BE2C (cell line): ENCODE measurements at regions not wholly inside any gene's neighbourhood (a gene's known extent, or its start where the extent isn't known, plus 50 kb on each side); places are given as distances from the start of the nearest gene placed in this dataset.

Experiments used
- DNase-seq: peaks from one replicate; pipeline ENCODE4 v3.0.0-alpha.2; 2020
- H3K27me3 ChIP-seq: fragments of 250-450 bp; sonication (Bioruptor Pico); 2 replicates; pipeline ENCODE4 v1.5.1; 2020; ENCODE audit warnings: mild to moderate bottlenecking
- H3K36me3 ChIP-seq: fragments of 250-450 bp; sonication (Bioruptor Pico); 2 replicates; pipeline ENCODE4 v1.5.1; 2020; ENCODE audit warnings: mild to moderate bottlenecking
- H3K4me1 ChIP-seq: fragments of 250-450 bp; sonication (Bioruptor Pico); 2 replicates; pipeline ENCODE4 v1.5.1; 2020
- H3K4me3 ChIP-seq: 2 replicates; pipeline ENCODE4 v1.5.1; 2011; ENCODE audit warnings: low read depth, low read length
- H3K9me3 ChIP-seq: fragments of 250-450 bp; sonication (Bioruptor Pico); 2 replicates; pipeline ENCODE4 v1.5.1; 2020
- TF ChIP-seq, protein P1 (sequence below): IDR thresholded peaks from 2 replicates; pipeline ENCODE4 v1.5.1; 2012; ENCODE audit warnings: mild to moderate bottlenecking, low read depth, low read length

DNA sequence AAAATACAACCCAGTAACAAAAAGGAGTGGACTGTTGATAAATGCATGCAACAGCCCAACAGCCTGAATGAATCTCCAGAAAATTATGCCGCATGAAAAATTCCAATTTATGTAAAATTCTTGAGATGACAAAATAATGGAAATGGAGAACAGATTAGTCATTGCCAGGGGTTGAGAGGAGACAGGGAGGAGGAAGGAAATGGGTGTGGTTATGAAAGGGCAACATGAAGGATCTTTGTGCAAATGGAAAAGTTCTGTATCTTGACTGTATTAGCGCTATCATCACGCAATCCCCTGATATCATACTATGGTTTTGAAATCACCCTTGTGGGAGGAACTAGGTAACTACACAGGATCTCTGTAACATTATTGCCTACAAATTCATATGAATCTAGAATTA, 1058.3 kb upstream of the RBFOX1 start:
- H3K4me3 ChIP-seq: no peak overlapping the region
- no peaks in the 10 kb centered on the region for H3K9me3 ChIP-seq
- H3K27me3 ChIP-seq: no peaks in the 10 kb centered on the region; the same call in 1 of the 2 replicates
- TF ChIP-seq, protein P1, sequence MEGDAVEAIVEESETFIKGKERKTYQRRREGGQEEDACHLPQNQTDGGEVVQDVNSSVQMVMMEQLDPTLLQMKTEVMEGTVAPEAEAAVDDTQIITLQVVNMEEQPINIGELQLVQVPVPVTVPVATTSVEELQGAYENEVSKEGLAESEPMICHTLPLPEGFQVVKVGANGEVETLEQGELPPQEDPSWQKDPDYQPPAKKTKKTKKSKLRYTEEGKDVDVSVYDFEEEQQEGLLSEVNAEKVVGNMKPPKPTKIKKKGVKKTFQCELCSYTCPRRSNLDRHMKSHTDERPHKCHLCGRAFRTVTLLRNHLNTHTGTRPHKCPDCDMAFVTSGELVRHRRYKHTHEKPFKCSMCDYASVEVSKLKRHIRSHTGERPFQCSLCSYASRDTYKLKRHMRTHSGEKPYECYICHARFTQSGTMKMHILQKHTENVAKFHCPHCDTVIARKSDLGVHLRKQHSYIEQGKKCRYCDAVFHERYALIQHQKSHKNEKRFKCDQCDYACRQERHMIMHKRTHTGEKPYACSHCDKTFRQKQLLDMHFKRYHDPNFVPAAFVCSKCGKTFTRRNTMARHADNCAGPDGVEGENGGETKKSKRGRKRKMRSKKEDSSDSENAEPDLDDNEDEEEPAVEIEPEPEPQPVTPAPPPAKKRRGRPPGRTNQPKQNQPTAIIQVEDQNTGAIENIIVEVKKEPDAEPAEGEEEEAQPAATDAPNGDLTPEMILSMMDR: no peak
- H3K36me3 ChIP-seq: no peaks in the 10 kb centered on the region
- DNase-seq: no peak
- H3K4me1 ChIP-seq: no peaks in the 10 kb centered on the region

DNA sequence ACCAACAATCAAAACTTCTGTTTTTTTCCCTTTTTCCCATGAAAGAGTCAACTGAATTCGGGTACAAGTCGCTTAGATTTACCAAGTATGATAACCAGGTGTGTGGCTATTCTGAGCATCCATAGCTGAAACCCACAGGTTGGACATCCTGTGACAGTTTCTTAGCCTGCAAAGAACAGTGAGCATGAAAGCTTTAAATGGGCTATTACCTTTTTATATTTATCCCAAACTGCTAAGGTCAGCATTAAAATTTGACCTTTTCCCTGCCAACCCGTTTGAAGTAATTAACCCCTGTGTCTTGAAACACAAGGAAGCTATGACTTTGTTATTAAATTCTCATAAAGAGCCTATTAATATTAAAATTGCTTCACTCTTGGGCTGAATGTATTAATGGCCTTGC, 1065.0 kb upstream of the RBFOX1 start:
- DNase-seq: no peak
- H3K9me3 ChIP-seq: no peaks in the 10 kb centered on the region
- no peaks in the 10 kb centered on the region for H3K4me1 ChIP-seq
- H3K4me3 ChIP-seq: no peak overlapping the region
- no peaks in the 10 kb centered on the region for H3K36me3 ChIP-seq
- TF ChIP-seq, protein P1: no peak
- no peaks in the 10 kb centered on the region; the same call in 1 of the 2 replicates for H3K27me3 ChIP-seq

DNA sequence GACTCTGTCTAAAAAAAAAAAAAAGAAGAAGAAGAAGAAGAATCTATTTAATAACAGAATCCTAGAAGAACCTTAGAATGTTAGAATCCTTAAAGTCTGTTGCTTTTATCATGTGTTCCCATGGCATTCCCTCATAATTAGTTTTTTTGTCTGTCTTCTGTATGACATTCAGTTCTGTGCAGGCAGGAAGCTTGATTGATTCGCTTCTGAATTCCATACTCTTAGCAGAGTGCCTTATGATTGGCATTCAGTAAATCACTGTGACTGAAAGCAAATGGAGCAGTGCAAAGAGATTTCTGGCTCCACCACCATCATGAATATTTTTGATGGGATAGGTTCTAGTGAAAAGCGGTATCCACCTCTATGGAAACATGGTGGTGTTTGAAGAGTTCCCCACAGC, 1065.9 kb upstream of the RBFOX1 start:
- DNase-seq: no peak
- Histone ChIP-seq H3K4me3 (no peak overlapping the region), H3K9me3 (no peaks in the 10 kb centered on the region), H3K36me3 (no peaks in the 10 kb centered on the region), H3K4me1 (no peaks in the 10 kb centered on the region), H3K27me3 (no peaks in the 10 kb centered on the region; the same call in 1 of the 2 replicates)
- TF ChIP-seq, protein P1: no peak

DNA sequence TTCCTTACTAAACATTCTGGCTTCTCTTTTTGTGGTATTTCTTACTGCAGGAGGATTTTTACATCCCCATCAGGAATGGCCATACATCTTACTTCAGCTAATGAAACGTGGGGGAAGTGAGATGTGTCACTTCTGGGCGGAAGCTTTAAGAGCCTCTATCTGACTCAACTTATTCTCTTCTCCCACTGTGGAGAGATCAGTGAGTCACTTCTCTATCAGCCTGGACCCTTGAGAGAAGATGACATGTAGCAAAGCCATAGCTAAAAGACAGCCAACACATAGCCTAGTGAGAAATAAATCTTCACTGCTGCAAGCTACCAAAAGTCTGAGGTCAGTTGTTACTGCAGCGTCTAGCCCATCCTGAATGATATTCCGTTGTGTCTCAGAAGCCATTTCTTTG, 1066.7 kb upstream of the RBFOX1 start:
- no peak for DNase-seq
- H3K9me3 ChIP-seq: no peaks in the 10 kb centered on the region

DNA sequence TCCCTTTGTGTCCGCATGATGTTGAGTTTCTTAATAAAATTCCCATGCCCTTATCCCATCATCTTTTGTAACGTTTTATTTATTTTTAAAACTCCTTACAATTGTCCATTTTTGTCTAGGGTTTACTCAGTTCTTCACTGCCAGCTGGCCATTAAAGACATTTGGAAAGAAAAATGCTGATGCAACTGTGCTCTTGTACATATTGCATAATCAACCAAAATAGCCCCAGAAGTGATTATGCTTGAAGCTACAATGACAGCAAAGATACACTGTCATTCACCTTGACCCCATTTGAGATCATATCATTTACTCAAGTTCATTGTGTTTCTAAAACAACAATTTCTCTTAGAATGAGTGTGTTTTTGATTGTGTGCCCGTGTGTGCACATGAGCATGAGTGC, 1074.6 kb upstream of the RBFOX1 start:
- TF ChIP-seq, protein P1: no peak
- Histone ChIP-seq H3K4me1 (no peaks in the 10 kb centered on the region), H3K27me3 (no peaks in the 10 kb centered on the region), H3K9me3 (no peaks in the 10 kb centered on the region), H3K4me3 (no peak overlapping the region), H3K36me3 (no peaks in the 10 kb centered on the region)
- DNase-seq: no peak

More for the DNA sequence above, 1066.7 kb upstream of the RBFOX1 start:
- H3K4me1 ChIP-seq: no peaks in the 10 kb centered on the region
- no peaks in the 10 kb centered on the region; the same call in 1 of the 2 replicates for H3K27me3 ChIP-seq
- no peaks in the 10 kb centered on the region for H3K36me3 ChIP-seq
- TF ChIP-seq, protein P1: no peak
- no peak overlapping the region for H3K4me3 ChIP-seq

DNA sequence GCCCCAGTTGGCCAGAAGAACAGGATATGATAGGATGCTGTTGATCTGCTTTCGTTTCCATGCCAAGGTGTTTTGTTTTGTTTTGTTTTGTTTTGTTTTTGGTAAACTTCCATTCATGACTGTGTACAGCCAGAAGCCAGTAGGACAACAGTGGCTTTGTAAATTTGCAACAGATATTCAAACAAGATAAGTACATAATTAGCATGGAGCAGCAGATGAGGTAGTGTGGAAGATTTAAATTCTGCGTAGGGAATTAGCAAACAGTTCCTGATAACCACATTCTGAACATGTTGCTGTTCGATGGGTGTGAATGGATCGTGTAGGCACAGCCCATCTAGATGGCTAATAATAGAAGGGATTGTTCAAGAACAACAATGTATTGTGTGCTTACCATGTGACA, 1080.1 kb upstream of the RBFOX1 start:
- DNase-seq: no peak
- Histone ChIP-seq H3K36me3 (no peaks in the 10 kb centered on the region), H3K9me3 (no peaks in the 10 kb centered on the region), H3K27me3 (no peaks in the 10 kb centered on the region), H3K4me3 (no peak overlapping the region), H3K4me1 (no peaks in the 10 kb centered on the region)
- TF ChIP-seq, protein P1: no peak
